Hepatocyte (in vitro differentiated cells): ENCODE measurements at regions not wholly inside any gene's neighbourhood (a gene's known extent, or its start where the extent isn't known, plus 50 kb on each side); places are given as distances from the start of the nearest gene placed in this dataset.

Experiments used
- CTCF ChIP-seq: fragments of 200-600 bp; sonication (generic); IDR thresholded peaks from 2 replicates; pipeline ENCODE4 v1.5.1; 2016; ENCODE audit warnings: antibody characterized with exemption, mild to moderate bottlenecking; ENCODE audit not compliant: poor library complexity
- EZH2 ChIP-seq: fragments of 200-600 bp; sonication (generic); IDR thresholded peaks from 2 replicates; pipeline ENCODE4 v1.6.1; 2016; ENCODE audit warnings: antibody characterized with exemption, mild to moderate bottlenecking, borderline replicate concordance

- TF ChIP-seq CTCF (no peak), EZH2 (no peak)
These were observed 108.0 kb upstream of the TLL1 start for GRCh38 chr4:165765053-165765452.
